GM21529 (cell line): ENCODE measurements at regions not wholly inside any gene's neighbourhood (a gene's known extent, or its start where the extent isn't known, plus 50 kb on each side); places are given as distances from the start of the nearest gene placed in this dataset.
"Not testable (repeated sequence)": the region's sequence is repeated elsewhere in the genome, so short reads cannot be mapped to it uniquely, and the experiment has no call there.

Experiments used
- ATAC-seq: cut with Tn5 transposase; IDR thresholded peaks from one replicate; pipeline ENCODE4 v1.9.1; 2021; ENCODE audit not compliant: unreplicated experiment

GRCh38 chr5:90287036-90287435, 122.5 kb downstream of the CETN3 start:
- ATAC-seq: no peak

- no peak for ATAC-seq
These were observed 124.0 kb downstream of the CETN3 start for GRCh38 chr5:90285581-90285980.

- no peak for ATAC-seq
These were observed 125.2 kb downstream of the CETN3 start for GRCh38 chr5:90284375-90284774.

GRCh38 chr5:90279091-90279490, 130.5 kb downstream of the CETN3 start:
- no peak for ATAC-seq

- no peak for ATAC-seq
These were observed 135.3 kb downstream of the CETN3 start for GRCh38 chr5:90274216-90274615.

GRCh38 chr5:90267646-90268045, 141.9 kb downstream of the CETN3 start:
- no peak for ATAC-seq

- ATAC-seq: no peak
These were observed 144.1 kb downstream of the CETN3 start for GRCh38 chr5:90265545-90265857.

GRCh38 chr5:90264689-90265544, 144.6 kb downstream of the CETN3 start:
- peak; percentile 77 for ATAC-seq

- no peak for ATAC-seq
These were observed 146.3 kb downstream of the CETN3 start for GRCh38 chr5:90263102-90263820.

GRCh38 chr5:90251447-90251846, 158.1 kb downstream of the CETN3 start:
- ATAC-seq: no peak

- no peak for ATAC-seq
These were observed 160.9 kb downstream of the CETN3 start for GRCh38 chr5:90248640-90249039.

- ATAC-seq: not testable (repeated sequence)
These were observed 165.7 kb downstream of the CETN3 start for GRCh38 chr5:90243848-90244247.

- no peak for ATAC-seq
These were observed 176.1 kb downstream of the CETN3 start for GRCh38 chr5:90233476-90233875.

- ATAC-seq: no peak
These were observed 177.9 kb downstream of the CETN3 start for GRCh38 chr5:90231688-90232087.

- ATAC-seq: no peak
These were observed 181.9 kb downstream of the CETN3 start for GRCh38 chr5:90227683-90228082.

- ATAC-seq: no peak
These were observed 183.0 kb downstream of the CETN3 start for GRCh38 chr5:90226433-90227099.

GRCh38 chr5:90224342-90224741, 185.2 kb downstream of the CETN3 start:
- ATAC-seq: no peak

GRCh38 chr5:90223756-90224155, 185.8 kb downstream of the CETN3 start:
- ATAC-seq: no peak

GRCh38 chr5:90221951-90222350, 187.6 kb downstream of the CETN3 start:
- no peak for ATAC-seq

- no peak for ATAC-seq
These were observed 189.0 kb downstream of the CETN3 start for GRCh38 chr5:90220554-90220953.

- no peak for ATAC-seq
These were observed 194.6 kb downstream of the CETN3 start for GRCh38 chr5:90214991-90215390.

GRCh38 chr5:90208323-90208722, 201.2 kb downstream of the CETN3 start:
- ATAC-seq: not testable (repeated sequence)
